GM18505 (cell line): ENCODE measurements at regions not wholly inside any gene's neighbourhood (a gene's known extent, or its start where the extent isn't known, plus 50 kb on each side); places are given as distances from the start of the nearest gene placed in this dataset.
"Not testable (repeated sequence)": the region's sequence is repeated elsewhere in the genome, so short reads cannot be mapped to it uniquely, and the experiment has no call there.

ENCODE experiments used
- ATAC-seq: cut with Tn5 transposase; IDR thresholded peaks from one replicate; pipeline ENCODE4 v1.9.1; 2021; ENCODE audit not compliant: unreplicated experiment
- POLR2A ChIP-seq: IDR thresholded peaks from 4 replicates; pipeline ENCODE4 v1.6.1; 2011; ENCODE audit warnings: borderline replicate concordance; ENCODE audit not compliant: insufficient read depth, insufficient read length; ENCODE audit errors: extremely low read depth

DNA sequence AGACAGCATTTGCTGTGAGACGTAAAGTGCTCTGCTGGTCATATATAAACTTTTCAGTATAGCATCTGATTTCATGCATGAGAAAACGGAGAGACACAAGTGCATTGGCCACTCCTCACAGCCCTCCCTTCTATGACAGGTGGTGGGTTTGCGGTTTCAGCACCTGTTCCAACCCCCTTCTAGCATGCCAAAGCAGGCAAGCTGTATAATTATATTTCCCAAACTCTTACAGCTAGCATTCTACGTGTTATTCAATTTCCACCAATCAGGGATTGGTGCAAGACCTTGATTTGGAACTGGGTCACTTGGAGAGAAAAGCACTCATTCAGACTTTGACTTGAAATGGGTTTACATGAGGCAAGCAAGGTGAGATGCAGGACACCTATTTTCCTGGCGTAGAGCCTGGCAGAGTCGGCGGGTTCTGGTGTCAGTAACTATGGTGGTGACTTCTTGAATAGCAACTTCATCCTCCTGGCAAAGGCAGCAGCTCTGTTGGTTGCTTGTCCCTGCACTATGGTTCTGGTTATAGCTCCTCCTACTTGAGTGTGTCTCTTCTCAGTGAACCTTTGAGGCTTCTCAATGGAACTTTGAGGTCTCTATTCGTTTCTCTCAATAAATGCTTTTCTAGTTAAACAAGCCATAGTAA lies 356.5 kb downstream of the TBL1XR1 start:
- no peak for ATAC-seq
- TF ChIP-seq POLR2A = no peak

- no peak for TF ChIP-seq POLR2A
- no peak for ATAC-seq
Observed at GRCh38 chr3:176839901-176840300, 357.4 kb downstream of the TBL1XR1 start.

DNA sequence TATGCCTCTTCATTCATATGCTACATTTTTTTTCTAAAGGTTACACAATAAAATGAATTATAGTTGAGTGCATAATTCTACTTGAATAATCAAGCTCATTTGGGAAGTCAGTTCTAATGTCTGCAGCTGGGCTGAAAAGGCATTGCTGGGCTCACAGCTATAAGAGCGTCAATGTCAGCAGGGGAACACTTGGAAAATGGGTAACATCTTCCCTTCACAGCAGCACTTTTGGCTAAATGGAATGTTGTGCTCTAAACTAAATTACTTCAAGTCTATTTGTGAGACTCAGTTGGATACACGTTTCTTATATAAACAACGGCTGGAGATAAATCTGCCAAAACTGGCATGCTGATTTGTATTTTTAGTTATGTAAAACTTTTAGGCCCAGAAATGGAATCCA lies 357.8 kb downstream of the TBL1XR1 start:
- no peak for ATAC-seq

GRCh38 chr3:176827244-176827643 lies 370.0 kb downstream of the TBL1XR1 start:
- ATAC-seq = not testable (repeated sequence)

More for the DNA sequence above, 357.8 kb downstream of the TBL1XR1 start:
- TF ChIP-seq POLR2A = no peak

DNA sequence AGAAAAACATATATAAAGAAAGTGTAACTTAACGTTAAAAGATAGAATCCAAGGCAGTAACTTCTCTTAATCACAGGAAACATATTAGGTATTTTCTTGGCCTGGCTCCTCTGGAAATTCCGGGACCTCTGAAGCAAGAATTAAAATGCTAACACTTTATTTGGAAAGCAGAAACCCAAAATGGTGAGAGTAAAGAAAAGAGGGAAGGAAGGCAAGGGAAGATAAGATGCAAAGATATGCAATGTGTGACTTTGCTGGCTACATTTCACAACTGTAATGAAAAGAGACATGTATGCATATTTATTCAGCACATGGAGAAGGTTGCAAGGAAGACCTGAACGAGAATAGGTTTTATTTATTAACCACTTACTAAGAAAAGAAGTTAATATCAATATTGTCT lies 372.5 kb downstream of the TBL1XR1 start:
- no peak for TF ChIP-seq POLR2A
- ATAC-seq = no peak

DNA sequence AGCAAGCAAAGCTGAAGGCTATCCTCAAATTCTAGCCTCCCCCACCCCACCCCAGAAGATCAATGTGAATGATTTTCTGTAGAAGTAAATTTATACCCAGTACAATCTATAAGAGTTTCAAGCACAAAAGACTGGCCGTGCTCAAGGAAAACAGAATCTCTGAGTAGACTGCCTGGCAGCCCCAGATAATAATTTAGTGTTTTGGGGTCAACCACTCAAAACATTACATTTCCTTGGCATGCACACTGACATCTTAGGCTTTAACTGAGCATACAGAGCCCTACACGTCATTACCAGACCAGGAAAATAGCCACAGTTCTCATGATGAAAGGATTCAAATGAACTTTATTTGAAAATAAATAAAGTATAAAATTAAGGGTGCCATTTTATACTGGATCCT lies 376.5 kb downstream of the TBL1XR1 start:
- no peak for ATAC-seq

GRCh38 chr3:176816937-176817336 lies 380.3 kb downstream of the TBL1XR1 start:
- no peak for TF ChIP-seq POLR2A
- ATAC-seq = no peak

More for the DNA sequence above, 376.5 kb downstream of the TBL1XR1 start:
- no peak for TF ChIP-seq POLR2A

DNA sequence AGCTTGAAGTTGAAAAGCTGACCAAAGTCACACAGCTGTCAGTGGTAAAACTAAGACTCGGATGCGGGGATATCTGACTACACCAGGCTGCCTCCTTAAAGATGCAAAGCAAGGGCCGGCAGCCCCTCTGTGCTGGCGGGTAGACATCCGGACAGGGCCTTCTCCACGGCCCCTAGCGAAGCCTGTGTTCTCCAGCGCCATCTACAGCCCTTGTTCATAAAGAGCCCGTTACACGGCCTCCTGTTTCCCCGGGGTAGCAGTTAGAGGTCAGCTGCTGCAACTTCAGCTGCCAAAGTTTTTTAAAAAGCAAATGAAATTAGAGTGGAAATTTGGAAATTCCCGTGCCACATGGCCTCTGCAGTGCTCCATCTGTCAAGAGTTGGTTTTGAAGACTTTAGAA lies 383.0 kb downstream of the TBL1XR1 start:
- peak; percentile 99 for ATAC-seq
- TF ChIP-seq POLR2A = no peak

GRCh38 chr3:176807938-176808337 lies 389.3 kb downstream of the TBL1XR1 start:
- no peak for TF ChIP-seq POLR2A
- ATAC-seq = no peak

DNA sequence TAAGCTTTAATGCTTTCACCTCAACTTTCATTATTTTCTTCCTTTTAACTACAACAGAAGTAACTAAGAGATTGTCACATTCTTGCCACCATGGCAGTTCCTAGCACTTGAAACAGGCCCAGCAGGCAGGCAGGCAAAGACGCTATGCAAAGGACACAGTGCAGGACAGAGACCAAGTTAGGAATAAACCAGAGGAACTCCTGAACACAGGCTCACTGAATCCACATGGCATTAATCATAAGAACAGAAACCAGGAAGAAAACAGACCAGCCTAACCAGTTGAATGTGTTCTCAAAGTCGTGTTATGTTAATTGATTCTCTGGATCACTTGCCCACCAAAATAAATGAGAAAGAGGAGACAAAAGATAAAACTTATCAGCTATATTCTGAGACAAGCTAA lies 397.6 kb downstream of the TBL1XR1 start:
- no peak for ATAC-seq
- no peak for TF ChIP-seq POLR2A

DNA sequence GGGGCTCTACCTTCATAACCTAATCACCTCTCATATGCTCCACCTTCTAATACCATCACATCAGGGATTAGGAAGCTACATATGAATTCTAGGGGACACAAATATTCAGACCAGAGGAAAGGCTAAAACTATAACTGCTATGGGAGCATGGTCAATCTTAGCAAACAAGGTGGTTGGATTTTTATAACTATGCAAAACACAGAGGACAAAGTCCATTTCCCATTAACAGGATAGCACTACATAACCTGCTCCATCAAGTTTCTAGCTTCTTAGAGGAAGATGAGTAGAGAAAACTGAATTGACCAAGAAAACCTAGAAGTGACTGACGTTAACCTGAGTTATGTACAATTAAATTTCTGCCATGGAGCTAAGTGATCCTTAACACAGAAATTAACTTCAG lies 398.6 kb downstream of the TBL1XR1 start:
- TF ChIP-seq POLR2A = no peak
- ATAC-seq = no peak

GRCh38 chr3:176796371-176796770 lies 400.9 kb downstream of the TBL1XR1 start:
- no peak for ATAC-seq
- no peak for TF ChIP-seq POLR2A

DNA sequence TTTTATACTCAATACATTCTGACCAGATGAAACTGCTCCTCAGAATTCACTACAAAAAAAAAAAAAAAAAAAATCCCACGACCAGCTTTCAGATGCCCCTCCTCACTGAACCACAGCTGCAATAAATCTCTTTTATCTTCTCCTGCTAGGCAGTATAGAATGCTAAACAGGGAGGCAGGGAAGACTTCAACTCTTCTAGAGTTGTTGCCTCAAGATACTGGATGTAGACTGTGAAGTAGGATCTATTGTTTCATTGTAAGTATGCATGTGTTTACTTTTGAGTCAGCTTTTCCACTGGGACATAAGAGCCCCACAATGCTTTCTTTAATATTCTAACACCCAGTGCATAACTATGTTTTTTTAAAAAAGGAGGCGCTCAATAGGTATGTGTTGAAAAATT lies 401.4 kb downstream of the TBL1XR1 start:
- TF ChIP-seq POLR2A = no peak
- ATAC-seq = no peak

- ATAC-seq = no peak
- no peak for TF ChIP-seq POLR2A
Observed at GRCh38 chr3:176794406-176794805, 402.9 kb downstream of the TBL1XR1 start.

GRCh38 chr3:176789947-176790346 lies 407.3 kb downstream of the TBL1XR1 start:
- no peak for ATAC-seq
- no peak for TF ChIP-seq POLR2A
